ENCODE measurements at regions not wholly inside any gene's neighbourhood (a gene's known extent, or its start where the extent isn't known, plus 50 kb on each side); places are given as distances from the start of the nearest gene placed in this dataset.

DNA sequence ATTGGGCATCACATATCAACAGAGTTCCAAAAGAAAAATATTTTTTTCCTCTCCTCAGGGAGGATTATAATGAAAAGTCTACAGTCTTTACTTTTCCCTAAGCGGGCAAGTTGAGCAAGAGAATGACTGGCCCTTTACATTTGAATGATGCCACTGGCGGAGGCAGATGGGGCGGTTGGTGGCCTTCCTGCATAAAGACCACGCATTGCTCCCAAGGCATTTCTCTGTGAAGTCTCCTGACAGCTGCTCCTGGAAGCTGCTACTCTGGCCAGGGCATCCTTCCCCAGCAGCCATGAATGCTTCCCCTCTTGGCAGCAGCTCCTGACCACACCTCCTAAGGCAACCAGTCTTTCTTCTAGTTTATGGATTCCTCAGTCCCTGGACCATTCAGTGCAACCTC lies 161.1 kb upstream of the RRP15 start:
- no peak overlapping the region for H3K27ac Mint-ChIP-seq (ENCODE audit: unreplicated experiment)
- TF ChIP-seq, protein P1, sequence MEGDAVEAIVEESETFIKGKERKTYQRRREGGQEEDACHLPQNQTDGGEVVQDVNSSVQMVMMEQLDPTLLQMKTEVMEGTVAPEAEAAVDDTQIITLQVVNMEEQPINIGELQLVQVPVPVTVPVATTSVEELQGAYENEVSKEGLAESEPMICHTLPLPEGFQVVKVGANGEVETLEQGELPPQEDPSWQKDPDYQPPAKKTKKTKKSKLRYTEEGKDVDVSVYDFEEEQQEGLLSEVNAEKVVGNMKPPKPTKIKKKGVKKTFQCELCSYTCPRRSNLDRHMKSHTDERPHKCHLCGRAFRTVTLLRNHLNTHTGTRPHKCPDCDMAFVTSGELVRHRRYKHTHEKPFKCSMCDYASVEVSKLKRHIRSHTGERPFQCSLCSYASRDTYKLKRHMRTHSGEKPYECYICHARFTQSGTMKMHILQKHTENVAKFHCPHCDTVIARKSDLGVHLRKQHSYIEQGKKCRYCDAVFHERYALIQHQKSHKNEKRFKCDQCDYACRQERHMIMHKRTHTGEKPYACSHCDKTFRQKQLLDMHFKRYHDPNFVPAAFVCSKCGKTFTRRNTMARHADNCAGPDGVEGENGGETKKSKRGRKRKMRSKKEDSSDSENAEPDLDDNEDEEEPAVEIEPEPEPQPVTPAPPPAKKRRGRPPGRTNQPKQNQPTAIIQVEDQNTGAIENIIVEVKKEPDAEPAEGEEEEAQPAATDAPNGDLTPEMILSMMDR (conservative IDR thresholded peaks at IDR 0.05): no peak
- no peak for DNase-seq (ENCODE audit: low read depth, low spot score)

DNA sequence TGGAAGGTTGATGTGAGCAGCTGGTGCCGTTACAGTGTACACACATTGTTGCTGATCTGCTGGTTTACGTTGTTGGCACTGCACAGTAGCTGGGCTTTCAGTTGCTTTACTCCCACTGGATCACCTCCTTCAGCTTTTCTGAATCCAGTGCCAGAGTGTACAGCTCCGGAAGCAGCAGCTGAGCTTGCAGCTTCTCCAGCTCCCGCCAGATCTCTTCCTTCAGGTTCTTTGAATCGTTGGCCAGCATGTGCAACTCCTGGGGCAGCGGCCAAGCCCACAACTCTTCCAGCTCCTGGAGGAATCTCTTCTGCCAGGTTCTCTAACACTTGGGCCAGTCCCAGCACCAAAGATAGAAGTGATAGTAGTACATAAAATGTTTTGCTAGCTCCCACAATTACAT lies 149.7 kb upstream of the RRP15 start:
- H3K27ac Mint-ChIP-seq (ENCODE audit: unreplicated experiment): no peak overlapping the region
- DNase-seq (ENCODE audit: low read depth, low spot score): no peak
- H3K4me1 Mint-ChIP-seq: no peaks in the 10 kb centered on the region
- TF ChIP-seq, protein P1 (conservative IDR thresholded peaks at IDR 0.05): no peak
- no peaks in the 10 kb centered on the region for H3K36me3 Mint-ChIP-seq (ENCODE audit: low read depth)
- H3K4me3 Mint-ChIP-seq: no peak overlapping the region
- H3K9me3 Mint-ChIP-seq: peaks cover 4% of the 10 kb centered on the region
- no peaks in the 10 kb centered on the region for H3K27me3 Mint-ChIP-seq (ENCODE audit: low read depth)

More for the DNA sequence above, 161.1 kb upstream of the RRP15 start:
- no peaks in the 10 kb centered on the region for H3K9me3 Mint-ChIP-seq
- H3K4me3 Mint-ChIP-seq: no peak overlapping the region
- no peaks in the 10 kb centered on the region for H3K36me3 Mint-ChIP-seq (ENCODE audit: low read depth)
- no peaks in the 10 kb centered on the region for H3K27me3 Mint-ChIP-seq (ENCODE audit: low read depth)
- no peaks in the 10 kb centered on the region for H3K4me1 Mint-ChIP-seq

DNA sequence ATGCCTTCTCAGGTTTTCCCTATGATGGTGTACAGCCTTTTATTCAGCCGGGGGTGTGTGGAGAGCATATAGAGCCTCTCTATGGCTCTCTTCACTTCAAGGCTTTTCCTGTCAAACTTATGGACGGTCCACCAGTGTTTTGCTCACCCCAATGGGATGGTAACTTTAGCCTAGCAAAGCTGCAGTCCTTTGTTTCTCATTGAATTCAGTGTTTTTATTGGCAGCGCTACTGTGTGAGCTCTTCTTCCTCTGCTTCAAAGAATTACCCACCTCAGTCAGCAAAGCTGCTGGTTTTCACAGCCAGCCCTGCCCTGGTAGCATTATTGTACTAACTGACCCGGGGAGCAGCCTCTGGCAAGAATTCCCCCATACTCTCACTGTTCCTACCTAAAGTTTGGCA lies 145.3 kb upstream of the RRP15 start:
- Mint-ChIP-seq H3K4me3 (no peak overlapping the region), H3K27ac (ENCODE audit: unreplicated experiment) (no peak overlapping the region), H3K36me3 (ENCODE audit: low read depth) (no peaks in the 10 kb centered on the region), H3K4me1 (no peaks in the 10 kb centered on the region), H3K9me3 (peaks cover 6% of the 10 kb centered on the region), H3K27me3 (ENCODE audit: low read depth) (no peaks in the 10 kb centered on the region)
- TF ChIP-seq, protein P1 (conservative IDR thresholded peaks at IDR 0.05): no peak
- DNase-seq (ENCODE audit: low read depth, low spot score): no peak

DNA sequence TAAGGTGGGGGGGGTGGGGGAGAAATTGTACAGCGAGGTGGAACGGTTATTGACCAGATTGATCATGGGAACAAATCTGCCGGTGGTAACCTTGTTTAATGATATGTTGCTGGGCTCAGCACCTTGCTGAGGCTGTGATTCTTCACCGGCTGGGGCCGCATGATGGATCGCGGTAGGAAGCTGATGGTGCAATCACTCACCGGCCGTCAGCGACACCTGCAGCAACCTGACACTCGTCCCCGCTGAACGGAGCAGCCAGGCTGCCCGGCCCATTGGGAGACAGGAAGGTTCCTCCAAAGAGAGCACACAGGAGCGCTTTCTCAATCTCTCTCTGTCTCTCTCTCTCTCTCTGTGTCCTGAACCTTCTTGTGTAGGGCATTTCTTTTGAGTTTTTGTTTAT lies 128.5 kb upstream of the RRP15 start:
- TF ChIP-seq, protein P1 (conservative IDR thresholded peaks at IDR 0.05): no peak

DNA sequence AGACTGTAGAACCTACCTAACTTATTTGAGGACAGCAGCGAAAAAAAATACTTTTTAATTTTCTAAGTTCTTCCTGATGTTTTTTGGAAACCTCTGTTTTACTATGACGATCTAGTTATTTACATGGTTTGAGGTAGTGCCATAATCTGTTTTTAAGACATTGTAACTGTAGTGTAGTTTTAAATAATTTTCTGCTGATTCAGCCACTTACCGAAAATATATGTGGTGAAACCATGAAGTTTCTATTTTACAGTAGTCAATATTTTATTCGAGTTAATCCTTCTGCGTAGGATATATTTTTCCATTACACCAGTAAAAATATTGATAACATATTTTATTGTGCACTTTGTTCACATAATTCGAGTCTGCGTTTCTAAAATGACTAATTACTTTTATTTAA lies 121.7 kb upstream of the RRP15 start:
- no peak overlapping the region for H3K27ac Mint-ChIP-seq (ENCODE audit: unreplicated experiment)
- peaks cover 2% of the 10 kb centered on the region for H3K9me3 Mint-ChIP-seq
- H3K36me3 Mint-ChIP-seq (ENCODE audit: low read depth): no peaks in the 10 kb centered on the region
- H3K4me1 Mint-ChIP-seq: peaks cover 17% of the 10 kb centered on the region
- peaks cover 84% of the 10 kb centered on the region for H3K27me3 Mint-ChIP-seq (ENCODE audit: low read depth)
- peak overlapping the region; percentile 61 for H3K4me3 Mint-ChIP-seq
- DNase-seq (ENCODE audit: low read depth, low spot score): no peak
- TF ChIP-seq, protein P1 (conservative IDR thresholded peaks at IDR 0.05): no peak

More for the DNA sequence above, 128.5 kb upstream of the RRP15 start:
- Mint-ChIP-seq H3K9me3 (peaks cover 4% of the 10 kb centered on the region), H3K36me3 (ENCODE audit: low read depth) (no peaks in the 10 kb centered on the region), H3K4me3 (no peak overlapping the region), H3K27me3 (ENCODE audit: low read depth) (peaks cover 54% of the 10 kb centered on the region), H3K27ac (ENCODE audit: unreplicated experiment) (no peak overlapping the region), H3K4me1 (no peaks in the 10 kb centered on the region)
- no peak for DNase-seq (ENCODE audit: low read depth, low spot score)
